Mesothelial cell of epicardium (in vitro differentiated cells): ENCODE measurements at regions not wholly inside any gene's neighbourhood (a gene's known extent, or its start where the extent isn't known, plus 50 kb on each side); places are given as distances from the start of the nearest gene placed in this dataset.

ENCODE experiments used
- DNase-seq, 2 experiments: peaks; one replicate each; pipeline ENCODE4 v3.0.0; 2021; ENCODE audit warnings: low spot score in 2 of 2; ENCODE audit not compliant: unreplicated experiment in 2 of 2
- H3K27ac Mint-ChIP-seq: 2 replicates; pipeline ENCODE4 v1.8.0; 2021; ENCODE audit warnings: mixed read lengths
- H3K27me3 Mint-ChIP-seq: 2 replicates; pipeline ENCODE4 v1.8.0; 2021; ENCODE audit warnings: low read depth, mixed read lengths
- H3K36me3 Mint-ChIP-seq: 2 replicates; pipeline ENCODE4 v1.8.0; 2021; ENCODE audit warnings: mixed read lengths
- H3K4me1 Mint-ChIP-seq: 2 replicates; pipeline ENCODE4 v1.8.0; 2021; ENCODE audit warnings: mixed read lengths
- H3K4me3 Mint-ChIP-seq: 2 replicates; pipeline ENCODE4 v1.8.0; 2021; ENCODE audit warnings: mild to moderate bottlenecking, moderate library complexity, mixed read lengths
- H3K9me3 Mint-ChIP-seq: 2 replicates; pipeline ENCODE4 v1.8.0; 2021; ENCODE audit warnings: mixed read lengths
- TF ChIP-seq, protein P1 (sequence below): fragments of 200-600 bp; sonication (generic); IDR thresholded peaks from one replicate; pipeline ENCODE4 v1.5.0; 2021; ENCODE audit warnings: antibody characterized with exemption; ENCODE audit not compliant: unreplicated experiment

DNA sequence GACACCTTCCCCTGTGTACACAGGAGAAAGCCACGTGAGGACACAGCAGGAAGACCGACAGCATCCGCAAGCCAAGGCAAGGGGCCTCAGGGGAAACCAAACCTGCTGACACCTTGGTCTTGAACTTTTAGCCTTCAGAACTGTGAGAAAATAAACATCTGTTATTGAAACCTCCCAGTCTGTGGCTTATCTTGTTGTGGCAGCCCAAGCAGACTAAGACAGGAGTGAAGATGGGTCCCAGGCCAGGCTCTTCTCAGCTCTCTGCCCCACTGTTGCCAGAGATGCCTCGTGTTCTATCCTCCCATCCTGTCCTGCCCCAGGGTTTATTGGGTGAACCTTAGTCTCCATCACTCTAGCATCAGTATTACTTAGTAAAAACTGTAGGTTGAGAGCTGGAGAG is 236.3 kb downstream of the MATN1 start:
- H3K4me3 Mint-ChIP-seq, result no peak overlapping the region

DNA sequence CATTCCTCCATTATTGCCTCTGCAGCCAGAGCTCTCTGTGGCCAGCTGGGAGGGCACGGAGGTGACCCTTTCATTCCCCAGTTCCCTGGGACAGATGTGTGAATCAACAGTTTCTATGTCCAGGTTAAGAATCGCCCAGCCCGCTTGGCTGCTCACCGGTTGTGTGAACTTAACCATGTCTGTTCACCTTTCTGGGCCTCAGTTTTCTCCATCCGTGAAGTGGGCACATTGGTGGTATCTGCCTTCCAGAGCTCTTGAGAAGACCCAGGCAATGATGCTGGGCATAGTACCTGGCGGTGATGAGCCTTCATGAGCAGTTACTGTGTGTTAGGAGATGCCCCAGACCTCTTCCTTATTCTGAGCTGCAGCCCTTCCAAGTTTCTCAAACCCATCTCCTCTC is 238.3 kb downstream of the MATN1 start:
- DNase-seq, result no peak
- peaks cover 6% of the 10 kb centered on the region for H3K27me3 Mint-ChIP-seq
- no peak overlapping the region for H3K27ac Mint-ChIP-seq
- H3K9me3 Mint-ChIP-seq, result peaks cover 24% of the 10 kb centered on the region
- no peaks in the 10 kb centered on the region for H3K36me3 Mint-ChIP-seq
- no peak overlapping the region for H3K4me3 Mint-ChIP-seq
- no peaks in the 10 kb centered on the region for H3K4me1 Mint-ChIP-seq
- TF ChIP-seq, protein P1, sequence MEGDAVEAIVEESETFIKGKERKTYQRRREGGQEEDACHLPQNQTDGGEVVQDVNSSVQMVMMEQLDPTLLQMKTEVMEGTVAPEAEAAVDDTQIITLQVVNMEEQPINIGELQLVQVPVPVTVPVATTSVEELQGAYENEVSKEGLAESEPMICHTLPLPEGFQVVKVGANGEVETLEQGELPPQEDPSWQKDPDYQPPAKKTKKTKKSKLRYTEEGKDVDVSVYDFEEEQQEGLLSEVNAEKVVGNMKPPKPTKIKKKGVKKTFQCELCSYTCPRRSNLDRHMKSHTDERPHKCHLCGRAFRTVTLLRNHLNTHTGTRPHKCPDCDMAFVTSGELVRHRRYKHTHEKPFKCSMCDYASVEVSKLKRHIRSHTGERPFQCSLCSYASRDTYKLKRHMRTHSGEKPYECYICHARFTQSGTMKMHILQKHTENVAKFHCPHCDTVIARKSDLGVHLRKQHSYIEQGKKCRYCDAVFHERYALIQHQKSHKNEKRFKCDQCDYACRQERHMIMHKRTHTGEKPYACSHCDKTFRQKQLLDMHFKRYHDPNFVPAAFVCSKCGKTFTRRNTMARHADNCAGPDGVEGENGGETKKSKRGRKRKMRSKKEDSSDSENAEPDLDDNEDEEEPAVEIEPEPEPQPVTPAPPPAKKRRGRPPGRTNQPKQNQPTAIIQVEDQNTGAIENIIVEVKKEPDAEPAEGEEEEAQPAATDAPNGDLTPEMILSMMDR, result no peak

More for the DNA sequence above, 236.3 kb downstream of the MATN1 start:
- H3K27me3 Mint-ChIP-seq, result peaks cover 6% of the 10 kb centered on the region
- peaks cover 14% of the 10 kb centered on the region for H3K9me3 Mint-ChIP-seq
- no peak for DNase-seq
- TF ChIP-seq, protein P1, result no peak
- H3K27ac Mint-ChIP-seq, result no peak overlapping the region
- no peaks in the 10 kb centered on the region for H3K36me3 Mint-ChIP-seq
- H3K4me1 Mint-ChIP-seq, result no peaks in the 10 kb centered on the region

DNA sequence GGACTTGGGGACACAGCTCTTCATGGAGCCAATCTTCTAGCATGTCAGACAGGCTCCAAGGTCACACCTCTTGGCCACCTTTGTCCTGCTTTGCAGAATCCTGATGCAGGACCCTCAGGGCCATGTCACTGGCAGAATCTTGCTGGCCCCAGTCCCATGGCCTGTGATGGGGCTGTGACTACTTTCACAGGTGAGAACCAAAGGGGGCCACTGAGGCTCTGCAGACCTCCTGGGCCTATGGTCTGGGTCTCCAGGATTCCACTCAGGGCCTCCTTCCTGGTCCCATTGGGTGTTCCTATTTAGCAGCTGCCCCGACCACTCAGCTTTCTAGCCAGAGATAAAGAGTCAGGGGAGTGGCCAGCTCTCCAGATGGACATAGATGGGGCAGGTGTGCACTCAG is 238.7 kb downstream of the MATN1 start:
- H3K4me3 Mint-ChIP-seq, result no peak overlapping the region
- TF ChIP-seq, protein P1, result no peak
- H3K4me1 Mint-ChIP-seq, result no peaks in the 10 kb centered on the region
- H3K27me3 Mint-ChIP-seq, result peaks cover 6% of the 10 kb centered on the region
- H3K9me3 Mint-ChIP-seq, result peaks cover 21% of the 10 kb centered on the region
- no peak overlapping the region for H3K27ac Mint-ChIP-seq
- no peaks in the 10 kb centered on the region for H3K36me3 Mint-ChIP-seq
- DNase-seq, result no peak

GRCh38 chr1:30479575-30479974 is 243.8 kb downstream of the MATN1 start:
- H3K36me3 Mint-ChIP-seq, result no peaks in the 10 kb centered on the region
- H3K4me3 Mint-ChIP-seq, result no peak overlapping the region
- no peaks in the 10 kb centered on the region for H3K4me1 Mint-ChIP-seq
- no peak overlapping the region for H3K27ac Mint-ChIP-seq
- no peak for DNase-seq
- TF ChIP-seq, protein P1, result no peak
- H3K9me3 Mint-ChIP-seq, result peaks cover 21% of the 10 kb centered on the region
- H3K27me3 Mint-ChIP-seq, result peaks cover 21% of the 10 kb centered on the region

DNA sequence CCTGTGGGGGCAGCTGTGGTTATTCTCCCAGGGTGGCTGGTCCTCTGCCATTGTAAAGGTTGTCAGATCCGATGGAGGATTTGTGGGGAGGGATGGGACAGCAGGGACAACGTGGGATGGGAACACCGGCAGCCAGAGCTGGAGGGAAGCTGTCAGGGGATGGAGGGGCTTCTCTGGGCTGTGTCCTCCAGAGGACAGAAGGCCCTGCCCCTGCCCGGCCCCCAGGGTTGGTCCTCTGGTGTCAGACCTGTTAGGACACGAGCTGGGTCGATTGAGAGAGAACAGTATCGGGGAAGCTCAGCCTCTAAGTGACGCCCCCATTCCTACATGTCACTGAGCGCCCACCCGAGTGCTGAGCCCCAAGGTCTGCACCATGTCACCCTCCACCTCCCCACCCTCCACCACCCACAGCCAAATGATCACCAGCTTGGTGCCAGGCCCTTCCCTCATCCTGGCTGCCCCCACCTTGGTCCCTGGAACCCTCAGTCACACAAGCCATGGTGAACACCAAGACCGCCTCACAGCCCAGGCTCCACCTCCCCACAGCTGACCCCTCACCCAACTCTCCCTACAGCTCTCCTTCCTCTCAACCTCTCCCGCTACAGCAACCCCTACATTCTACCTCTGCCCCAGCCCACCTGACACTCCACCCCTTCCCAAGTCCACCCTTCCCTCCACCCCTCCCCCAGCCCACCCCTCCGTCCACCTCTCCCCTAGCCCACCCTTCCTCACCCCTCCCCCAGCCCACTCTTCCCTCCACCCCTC is 244.4 kb downstream of the MATN1 start:
- peaks cover 19% of the 10 kb centered on the region for H3K9me3 Mint-ChIP-seq
- no peaks in the 10 kb centered on the region for H3K4me1 Mint-ChIP-seq
- no peaks in the 10 kb centered on the region for H3K36me3 Mint-ChIP-seq
- no peak overlapping the region for H3K27ac Mint-ChIP-seq
- TF ChIP-seq, protein P1, result no peak
- peaks cover 26% of the 10 kb centered on the region for H3K27me3 Mint-ChIP-seq
- DNase-seq, result peak in 1 of 2 experiments; percentile 35
- no peak overlapping the region for H3K4me3 Mint-ChIP-seq

- TF ChIP-seq, protein P1, result no peak
- H3K4me3 Mint-ChIP-seq, result no peak overlapping the region
- H3K27ac Mint-ChIP-seq, result no peak overlapping the region
- peaks cover 31% of the 10 kb centered on the region for H3K27me3 Mint-ChIP-seq
- DNase-seq, result no peak
- no peaks in the 10 kb centered on the region for H3K4me1 Mint-ChIP-seq
- no peaks in the 10 kb centered on the region for H3K36me3 Mint-ChIP-seq
- peaks cover 14% of the 10 kb centered on the region for H3K9me3 Mint-ChIP-seq
Measured at GRCh38 chr1:30478283-30478682, 245.1 kb downstream of the MATN1 start.
